ENCODE measurements at regions not wholly inside any gene's neighbourhood (a gene's known extent, or its start where the extent isn't known, plus 50 kb on each side); places are given as distances from the start of the nearest gene placed in this dataset.

GRCh38 chr18:60936101-60936500, 397.1 kb upstream of the CDH20 start:
- Mint-ChIP-seq H3K4me1 (peaks cover 0 to 6% of the 10 kb centered on the region in 2 experiments; a peak in 2 of 4 replicates), H3K27me3 (ENCODE audit: low read depth) (no peaks in the 10 kb centered on the region), H3K9me3 (no peaks in the 10 kb centered on the region), H3K4me3 (no peak overlapping the region), H3K27ac (no peak overlapping the region), H3K36me3 (ENCODE audit: insufficient read depth in 1 of 3, low read depth in 3 of 3) (no peaks in the 10 kb centered on the region)
- Histone ChIP-seq H3K79me2 (ENCODE audit: insufficient read depth, low read length) (no peaks in the 10 kb centered on the region), H2BK5ac (ENCODE audit: insufficient read length, low read length) (no peak overlapping the region), H3K79me1 (ENCODE audit: insufficient read depth, low read depth, low read length, poor library complexity, severe bottlenecking) (no peaks in the 10 kb centered on the region), H3K4me2 (ENCODE audit: insufficient read depth, insufficient read length, low read length) (no peak overlapping the region), H2AK5ac (ENCODE audit: insufficient read length, low read length) (no peak overlapping the region), H3K27ac (ENCODE audit: insufficient read length, low read depth, low read length) (no peak overlapping the region), H3K23me2 (ENCODE audit: insufficient read length, low read depth, low read length, poor library complexity, severe bottlenecking) (no peaks in the 10 kb centered on the region), H3T11ph (ENCODE audit: low read length) (no peak overlapping the region), H3K4me1 (ENCODE audit: insufficient read depth, low read length) (no peaks in the 10 kb centered on the region), H4K8ac (replicated peaks; ENCODE audit: insufficient read length, low read depth, low read length) (no peak overlapping the region), H3K23ac (ENCODE audit: insufficient read length, low read depth, low read length) (no peak overlapping the region), H2BK20ac (ENCODE audit: low read depth, low read length, poor library complexity, severe bottlenecking) (no peak overlapping the region), H4K20me1 (ENCODE audit: control insufficient read depth, insufficient read depth, insufficient read length) (no peaks in the 10 kb centered on the region), H2AFZ (ENCODE audit: low read length) (no peak overlapping the region), H2BK12ac (ENCODE audit: insufficient read length, low read depth, low read length) (no peak overlapping the region), H3K9me3 (ENCODE audit: control insufficient read depth, low read depth, low read length) (no peaks in the 10 kb centered on the region), H3K4ac (ENCODE audit: low read depth, low read length) (no peak overlapping the region), H3K18ac (ENCODE audit: insufficient read length, low read depth, low read length) (no peak overlapping the region), H3K14ac (ENCODE audit: insufficient read depth, low read length) (no peak overlapping the region), H3K9ac (ENCODE audit: extremely low read depth, insufficient read length, low read length) (no peak overlapping the region), H4K5ac (ENCODE audit: insufficient read length, low read depth, low read length) (no peak overlapping the region), H2BK120ac (ENCODE audit: low read depth, low read length, poor library complexity, severe bottlenecking) (no peak overlapping the region), H4K91ac (ENCODE audit: insufficient read length, low read depth, low read length) (no peak overlapping the region), H2BK15ac (ENCODE audit: low read depth, low read length) (no peak overlapping the region), H3K27me3 (ENCODE audit: insufficient read depth, low read length) (no peaks in the 10 kb centered on the region), H3K56ac (ENCODE audit: insufficient read length, low read depth, low read length) (no peak overlapping the region)
- DNase-seq, result no peak
- TF ChIP-seq CTCF (conservative IDR thresholded peaks at IDR 0.05), result no peak
